HG03571 (cell line): ENCODE measurements at regions not wholly inside any gene's neighbourhood (a gene's known extent, or its start where the extent isn't known, plus 50 kb on each side); places are given as distances from the start of the nearest gene placed in this dataset.
"Not testable (repeated sequence)": the region's sequence is repeated elsewhere in the genome, so short reads cannot be mapped to it uniquely, and the experiment has no call there.

ENCODE experiments used
- ATAC-seq: cut with Tn5 transposase; IDR thresholded peaks from one replicate; pipeline ENCODE4 v1.9.1; 2021; ENCODE audit not compliant: unreplicated experiment

DNA sequence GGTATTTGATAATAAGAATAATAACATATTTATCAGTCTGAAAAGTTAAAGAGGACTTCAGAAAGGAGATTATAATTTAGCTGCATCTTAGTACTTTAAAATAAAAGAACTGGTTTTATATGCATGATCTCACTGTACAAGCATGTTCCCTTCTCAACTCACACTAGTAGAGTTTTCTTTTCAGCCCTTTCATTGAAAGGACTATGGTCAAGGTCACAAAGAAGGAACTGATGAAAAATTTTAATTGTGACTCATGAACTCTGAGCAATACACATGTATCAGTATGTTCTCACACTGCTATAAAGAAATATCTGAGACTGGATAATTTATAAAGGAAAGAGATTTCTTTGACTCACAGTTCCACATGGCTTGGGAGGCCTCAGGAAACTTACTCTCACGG, 73.7 kb upstream of the NDST4 start:
- no peak for ATAC-seq

DNA sequence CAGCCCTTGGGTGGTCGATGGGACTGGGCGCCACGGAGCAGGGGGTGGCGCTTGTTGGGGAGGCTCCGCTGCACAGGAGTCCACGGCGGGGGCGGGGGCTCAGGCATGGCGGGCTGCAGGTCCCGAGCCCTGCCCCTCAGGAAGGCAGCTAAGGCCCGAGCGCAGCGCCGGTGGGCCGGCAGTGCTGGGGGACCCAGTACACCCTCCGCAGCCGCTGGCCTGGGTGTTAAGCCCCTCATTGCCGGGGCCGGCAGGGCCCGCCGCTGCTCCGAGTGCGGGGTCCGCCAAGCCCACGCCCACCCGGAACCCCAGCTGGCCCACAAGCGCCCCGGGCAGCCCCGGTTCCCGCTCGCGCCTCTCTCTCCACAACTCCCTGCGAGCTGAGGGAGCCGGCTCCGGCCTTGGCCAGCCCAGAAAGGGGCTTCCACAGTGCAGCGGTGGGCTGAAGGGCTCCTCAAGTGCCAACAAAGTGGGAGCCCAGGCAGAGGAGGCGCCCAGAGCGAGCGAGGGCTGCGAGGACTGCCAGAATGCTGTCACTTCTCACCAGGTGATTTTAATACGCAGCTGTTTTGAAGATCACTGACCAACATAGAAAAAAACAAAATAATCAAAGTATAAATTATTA, 66.1 kb upstream of the NDST4 start:
- ATAC-seq, result not testable (repeated sequence)

DNA sequence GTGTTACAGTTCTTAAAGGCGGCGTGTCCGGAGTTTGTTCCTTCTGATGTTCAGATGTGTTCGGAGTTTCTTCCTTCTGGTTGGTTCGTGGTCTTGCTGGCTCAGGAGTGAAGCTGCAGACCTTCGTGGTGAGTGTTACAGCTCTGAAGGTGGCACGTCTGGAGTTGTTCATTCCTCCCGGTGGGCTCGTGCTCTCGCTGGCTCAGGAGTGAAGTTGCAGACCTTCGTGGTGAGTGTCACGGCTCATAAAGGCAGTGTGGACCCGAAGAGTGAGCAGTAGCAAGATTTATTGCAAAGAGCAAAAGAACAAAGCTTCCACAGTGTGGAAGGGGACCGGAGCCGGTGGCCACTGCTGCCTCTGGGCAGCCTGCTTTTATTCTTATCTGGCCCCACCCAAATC, 65.3 kb upstream of the NDST4 start:
- ATAC-seq, result not testable (repeated sequence)

DNA sequence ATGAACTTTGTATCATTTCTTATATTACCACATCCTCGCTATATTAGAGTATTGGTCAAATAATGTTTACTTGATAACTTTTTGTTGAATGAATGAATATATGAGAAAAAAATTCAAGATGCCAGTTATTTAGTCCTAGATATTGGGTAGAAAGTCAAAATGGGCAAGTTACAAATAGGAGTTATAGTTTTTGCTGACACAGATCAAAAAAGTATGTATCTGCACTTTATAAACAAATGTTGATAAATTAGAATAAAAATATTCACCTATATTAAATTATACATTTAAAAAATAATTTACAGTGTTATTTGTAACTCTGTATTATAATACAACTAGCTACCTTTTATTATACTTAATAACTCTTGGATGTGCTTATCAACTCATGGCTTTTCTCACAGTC, 57.8 kb upstream of the NDST4 start:
- ATAC-seq, result no peak

DNA sequence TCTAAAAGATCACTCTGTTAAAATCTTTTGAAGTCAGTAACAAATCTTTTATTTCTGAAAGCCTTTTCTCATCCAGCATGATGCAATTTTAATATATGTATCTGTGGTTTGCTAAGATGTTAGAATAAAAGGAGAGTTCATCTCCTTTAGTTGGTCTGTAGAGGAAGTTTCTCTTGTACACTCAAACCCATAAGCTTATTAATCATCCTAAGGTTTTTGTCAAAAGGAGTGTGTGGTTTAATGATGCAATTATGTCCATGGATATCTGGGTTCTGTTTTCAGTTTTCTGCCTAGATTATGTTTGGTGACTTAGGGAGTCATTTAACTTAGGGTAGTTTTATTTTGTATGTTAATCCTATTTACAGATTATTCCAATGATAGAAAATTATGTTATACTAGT, 52.1 kb upstream of the NDST4 start:
- ATAC-seq, result no peak
